K562 (cell line): ENCODE measurements at regions not wholly inside any gene's neighbourhood (a gene's known extent, or its start where the extent isn't known, plus 50 kb on each side); places are given as distances from the start of the nearest gene placed in this dataset.
"Not testable (repeated sequence)": the region's sequence is repeated elsewhere in the genome, so short reads cannot be mapped to it uniquely, and the experiment has no call there.

ENCODE experiments used
- MAX ChIP-seq: sonication (generic); formaldehyde crosslinking; IDR thresholded peaks from 2 replicates; pipeline ENCODE4 v1.9.0; 2022; ENCODE audit warnings: mild to moderate bottlenecking, missing genetic modification reagents
- NR3C1 ChIP-seq: sonication (generic); formaldehyde crosslinking; IDR thresholded peaks from 2 replicates; pipeline ENCODE4 v1.8.1; 2022; ENCODE audit warnings: missing genetic modification reagents
- POLR2A ChIP-seq: fragments of 450-650 bp; conservative IDR thresholded peaks from 2 replicates; pipeline ENCODE4 v1.6.1; 2016

- not testable (repeated sequence) for TF ChIP-seq POLR2A; MAX (CRISPR knock-in tag); NR3C1 (CRISPR knock-in tag)
Observed at GRCh38 chr2:142702397-142702796, 175.1 kb upstream of the KYNU start.
